ENCODE measurements at regions not wholly inside any gene's neighbourhood (a gene's known extent, or its start where the extent isn't known, plus 50 kb on each side); places are given as distances from the start of the nearest gene placed in this dataset.

GRCh38 chr10:4758256-4758655, 67.8 kb upstream of the AKR1E2 start:
- TF ChIP-seq, protein P1, sequence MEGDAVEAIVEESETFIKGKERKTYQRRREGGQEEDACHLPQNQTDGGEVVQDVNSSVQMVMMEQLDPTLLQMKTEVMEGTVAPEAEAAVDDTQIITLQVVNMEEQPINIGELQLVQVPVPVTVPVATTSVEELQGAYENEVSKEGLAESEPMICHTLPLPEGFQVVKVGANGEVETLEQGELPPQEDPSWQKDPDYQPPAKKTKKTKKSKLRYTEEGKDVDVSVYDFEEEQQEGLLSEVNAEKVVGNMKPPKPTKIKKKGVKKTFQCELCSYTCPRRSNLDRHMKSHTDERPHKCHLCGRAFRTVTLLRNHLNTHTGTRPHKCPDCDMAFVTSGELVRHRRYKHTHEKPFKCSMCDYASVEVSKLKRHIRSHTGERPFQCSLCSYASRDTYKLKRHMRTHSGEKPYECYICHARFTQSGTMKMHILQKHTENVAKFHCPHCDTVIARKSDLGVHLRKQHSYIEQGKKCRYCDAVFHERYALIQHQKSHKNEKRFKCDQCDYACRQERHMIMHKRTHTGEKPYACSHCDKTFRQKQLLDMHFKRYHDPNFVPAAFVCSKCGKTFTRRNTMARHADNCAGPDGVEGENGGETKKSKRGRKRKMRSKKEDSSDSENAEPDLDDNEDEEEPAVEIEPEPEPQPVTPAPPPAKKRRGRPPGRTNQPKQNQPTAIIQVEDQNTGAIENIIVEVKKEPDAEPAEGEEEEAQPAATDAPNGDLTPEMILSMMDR (IDR thresholded peaks at IDR 0.05): no peak
- no peak overlapping the region for H3K27ac ChIP-seq
- no peaks in the 10 kb centered on the region for H3K9me3 ChIP-seq

GRCh38 chr10:4755286-4755989, 70.6 kb upstream of the AKR1E2 start:
- no peaks in the 10 kb centered on the region for H3K27me3 ChIP-seq
- H3K4me3 ChIP-seq: no peak overlapping the region
- TF ChIP-seq, protein P1 (IDR thresholded peaks at IDR 0.05): no peak
- no peaks in the 10 kb centered on the region for H3K36me3 ChIP-seq
- no peaks in the 10 kb centered on the region for H3K4me1 ChIP-seq
- no peak for DNase-seq (ENCODE audit: low spot score)
- no peak overlapping the region for H3K27ac ChIP-seq
- no peaks in the 10 kb centered on the region for H3K9me3 ChIP-seq

More at GRCh38 chr10:4758256-4758655, 67.8 kb upstream of the AKR1E2 start:
- DNase-seq (ENCODE audit: low spot score): no peak
- Histone ChIP-seq H3K27me3 (no peaks in the 10 kb centered on the region), H3K4me1 (no peaks in the 10 kb centered on the region), H3K4me3 (no peak overlapping the region), H3K36me3 (no peaks in the 10 kb centered on the region)

GRCh38 chr10:4754143-4754542, 71.9 kb upstream of the AKR1E2 start:
- Histone ChIP-seq H3K4me1 (no peaks in the 10 kb centered on the region), H3K27me3 (no peaks in the 10 kb centered on the region), H3K36me3 (no peaks in the 10 kb centered on the region), H3K9me3 (no peaks in the 10 kb centered on the region), H3K27ac (no peak overlapping the region), H3K4me3 (no peak overlapping the region)
- TF ChIP-seq, protein P1 (IDR thresholded peaks at IDR 0.05): no peak
- no peak for DNase-seq (ENCODE audit: low spot score)

- H3K27me3 ChIP-seq: no peaks in the 10 kb centered on the region
- H3K9me3 ChIP-seq: no peaks in the 10 kb centered on the region
- TF ChIP-seq, protein P1 (IDR thresholded peaks at IDR 0.05): no peak
- H3K4me1 ChIP-seq: no peaks in the 10 kb centered on the region
- H3K27ac ChIP-seq: no peak overlapping the region
- no peak overlapping the region for H3K4me3 ChIP-seq
- DNase-seq (ENCODE audit: low spot score): no peak
- no peaks in the 10 kb centered on the region for H3K36me3 ChIP-seq
These were observed 74.8 kb upstream of the AKR1E2 start for GRCh38 chr10:4751211-4751610.

DNA sequence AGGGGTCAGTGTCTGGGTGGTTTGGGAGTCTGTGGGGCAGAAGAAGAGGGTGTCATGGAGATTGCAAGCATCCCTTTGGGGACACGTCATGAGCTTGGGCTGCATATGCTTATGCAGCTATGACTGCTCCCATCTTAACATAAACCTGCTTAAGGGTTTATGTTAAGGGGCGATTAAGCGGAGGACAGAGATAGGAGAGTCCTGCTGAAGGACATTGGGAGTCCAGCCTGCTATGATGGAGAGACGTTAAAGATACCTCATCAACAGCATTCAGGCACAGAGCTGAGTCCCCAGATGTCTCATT, 76.8 kb upstream of the AKR1E2 start:
- no peaks in the 10 kb centered on the region for H3K27me3 ChIP-seq
- TF ChIP-seq, protein P1 (IDR thresholded peaks at IDR 0.05): no peak
- DNase-seq (ENCODE audit: low spot score): no peak
- H3K9me3 ChIP-seq: no peaks in the 10 kb centered on the region
- H3K27ac ChIP-seq: no peak overlapping the region
- no peaks in the 10 kb centered on the region for H3K4me1 ChIP-seq
- no peak overlapping the region for H3K4me3 ChIP-seq
- no peaks in the 10 kb centered on the region for H3K36me3 ChIP-seq

Data from right atrium auricular region (tissue), 2 donors.